ENCODE measurements at regions not wholly inside any gene's neighbourhood (a gene's known extent, or its start where the extent isn't known, plus 50 kb on each side); places are given as distances from the start of the nearest gene placed in this dataset.
"Not testable (repeated sequence)": the region's sequence is repeated elsewhere in the genome, so short reads cannot be mapped to it uniquely, and the experiment has no call there.

- no peak for TF ChIP-seq CTCF (IDR thresholded peaks at IDR 0.05; ENCODE audit: insufficient read depth, low read length, severe bottlenecking)
- Histone ChIP-seq H3K36me3 (ENCODE audit: control insufficient read depth, insufficient read depth, low read length) (no peaks in the 10 kb centered on the region), H3K27me3 (ENCODE audit: control insufficient read depth, insufficient read depth, low read length) (no peaks in the 10 kb centered on the region), H3K4me3 (ENCODE audit: low read depth, low read length) (no peak overlapping the region)
- DNase-seq (ENCODE audit: low read depth), result no peak
- FAIRE-seq, result peak; percentile 94
Measured at GRCh38 chr11:82405421-82405820, 328.2 kb downstream of the FAM181B start.

- Histone ChIP-seq H3K4me3 (ENCODE audit: low read depth, low read length) (no peak overlapping the region), H3K36me3 (ENCODE audit: control insufficient read depth, insufficient read depth, low read length) (no peaks in the 10 kb centered on the region), H3K27me3 (ENCODE audit: control insufficient read depth, insufficient read depth, low read length) (no peaks in the 10 kb centered on the region)
- DNase-seq (ENCODE audit: low read depth) (no peak), FAIRE-seq (no peak)
- TF ChIP-seq CTCF (IDR thresholded peaks at IDR 0.05; ENCODE audit: insufficient read depth, low read length, severe bottlenecking), result no peak
Measured at GRCh38 chr11:82404981-82405380, 328.7 kb downstream of the FAM181B start.

- DNase-seq (ENCODE audit: low read depth) (no peak), FAIRE-seq (no peak)
- no peak for TF ChIP-seq CTCF (IDR thresholded peaks at IDR 0.05; ENCODE audit: insufficient read depth, low read length, severe bottlenecking)
- H3K27me3 ChIP-seq (ENCODE audit: control insufficient read depth, insufficient read depth, low read length), result no peaks in the 10 kb centered on the region
- H3K36me3 ChIP-seq (ENCODE audit: control insufficient read depth, insufficient read depth, low read length), result no peaks in the 10 kb centered on the region
- H3K4me3 ChIP-seq (ENCODE audit: low read depth, low read length), result no peak overlapping the region
Measured at GRCh38 chr11:82403640-82404305, 329.9 kb downstream of the FAM181B start.

- DNase-seq (ENCODE audit: low read depth), result peak; percentile 3
- TF ChIP-seq CTCF (IDR thresholded peaks at IDR 0.05; ENCODE audit: insufficient read depth, low read length, severe bottlenecking), result no peak
- no peak for FAIRE-seq
- H3K27me3 ChIP-seq (ENCODE audit: control insufficient read depth, insufficient read depth, low read length), result no peaks in the 10 kb centered on the region
- H3K4me3 ChIP-seq (ENCODE audit: low read depth, low read length), result no peak overlapping the region
- H3K36me3 ChIP-seq (ENCODE audit: control insufficient read depth, insufficient read depth, low read length), result no peaks in the 10 kb centered on the region
Measured at GRCh38 chr11:82398300-82398815, 335.3 kb downstream of the FAM181B start.

- FAIRE-seq; H3K36me3 ChIP-seq (ENCODE audit: control insufficient read depth, insufficient read depth, low read length); H3K27me3 ChIP-seq (ENCODE audit: control insufficient read depth, insufficient read depth, low read length); H3K4me3 ChIP-seq (ENCODE audit: low read depth, low read length); DNase-seq (ENCODE audit: low read depth): not testable (repeated sequence)
Measured at GRCh38 chr11:82396639-82397038, 337.0 kb downstream of the FAM181B start.

GRCh38 chr11:82384308-82384707 lies 349.4 kb downstream of the FAM181B start:
- DNase-seq (ENCODE audit: low read depth), result no peak
- H3K4me3 ChIP-seq (ENCODE audit: low read depth, low read length), result no peak overlapping the region
- H3K27me3 ChIP-seq (ENCODE audit: control insufficient read depth, insufficient read depth, low read length), result no peaks in the 10 kb centered on the region
- TF ChIP-seq CTCF (IDR thresholded peaks at IDR 0.05; ENCODE audit: insufficient read depth, low read length, severe bottlenecking), result no peak
- H3K36me3 ChIP-seq (ENCODE audit: control insufficient read depth, insufficient read depth, low read length), result no peaks in the 10 kb centered on the region
- FAIRE-seq, result no peak
